Astrocyte of the hippocampus (primary cell): ENCODE measurements at regions not wholly inside any gene's neighbourhood (a gene's known extent, or its start where the extent isn't known, plus 50 kb on each side); places are given as distances from the start of the nearest gene placed in this dataset.
A peak's percentile ranks its signal among the peaks of the same experiment; 100 is the strongest.

Source experiments
- DNase-seq: peaks from one replicate; pipeline ENCODE4 v3.0.0; 2011; ENCODE audit warnings: low read depth, low spot score

DNA sequence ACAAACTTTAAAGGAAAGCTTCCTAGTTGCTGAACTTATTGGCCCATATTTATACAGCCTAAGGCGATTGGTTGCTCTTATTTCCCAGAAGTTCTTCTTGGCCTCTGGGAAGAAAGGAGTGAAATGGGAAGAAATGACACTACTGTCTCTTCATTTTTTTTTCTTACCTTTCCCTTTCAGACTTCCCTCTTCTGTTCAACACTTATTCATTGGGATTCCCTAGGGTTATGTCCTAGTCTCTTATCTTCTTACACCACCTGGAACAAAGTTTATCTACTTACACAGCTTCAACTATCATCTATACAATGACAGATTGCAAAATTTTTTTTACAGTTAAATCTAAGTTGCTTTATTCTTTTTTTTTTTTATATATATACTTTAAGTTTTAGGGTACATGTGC is 68.0 kb downstream of the SNX12 start:
- DNase-seq = no peak

DNA sequence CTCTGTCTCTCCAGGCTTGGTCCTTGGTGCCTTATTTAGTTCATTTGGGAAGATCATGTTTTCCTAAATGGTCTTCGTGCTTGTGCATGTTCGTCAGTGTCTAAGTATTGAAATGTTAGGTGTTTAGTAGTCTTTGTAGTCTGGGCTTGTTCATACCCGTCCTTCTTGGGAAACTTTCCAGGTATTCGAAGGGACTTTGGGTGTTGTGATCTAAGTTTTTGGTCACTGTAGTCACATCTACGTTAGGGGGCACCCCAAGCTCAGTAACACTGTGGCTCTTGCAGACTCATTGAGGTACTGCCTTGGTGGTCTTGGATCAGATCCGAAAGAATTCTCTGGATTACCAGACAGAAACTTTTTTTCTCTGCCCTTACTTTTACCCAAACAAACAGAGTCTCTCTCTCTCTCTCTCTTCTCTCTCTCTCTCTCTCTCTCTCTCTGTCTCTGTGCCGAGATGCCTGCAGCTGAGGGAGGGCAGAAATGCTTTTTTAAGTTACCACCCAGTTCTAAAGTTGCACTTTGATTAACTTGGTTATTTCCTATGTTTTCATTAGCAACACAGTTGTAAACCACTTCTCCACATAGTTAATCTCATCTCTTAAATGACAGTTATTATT is 67.6 kb upstream of the SLC7A3 start:
- peak; percentile 72 for DNase-seq

DNA sequence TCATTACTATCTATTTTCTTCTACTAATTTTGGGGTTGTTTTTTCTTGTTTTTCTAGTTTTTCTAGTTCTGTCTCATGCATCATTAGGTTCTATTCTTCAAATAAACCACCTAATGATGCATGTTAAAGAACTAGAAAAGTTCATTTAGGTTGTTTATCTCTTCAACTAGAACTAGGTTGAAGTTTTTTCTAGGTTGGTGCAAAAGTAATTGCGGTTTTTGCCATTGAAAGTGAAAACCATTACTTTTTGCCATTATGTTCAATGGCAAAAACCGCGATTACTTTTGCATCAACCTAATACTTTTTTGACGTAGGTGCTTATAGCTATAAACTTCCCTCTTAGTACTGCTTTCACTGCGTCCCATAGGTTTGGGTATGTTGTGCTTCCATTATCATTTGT is 64.4 kb upstream of the SLC7A3 start:
- no peak for DNase-seq

DNA sequence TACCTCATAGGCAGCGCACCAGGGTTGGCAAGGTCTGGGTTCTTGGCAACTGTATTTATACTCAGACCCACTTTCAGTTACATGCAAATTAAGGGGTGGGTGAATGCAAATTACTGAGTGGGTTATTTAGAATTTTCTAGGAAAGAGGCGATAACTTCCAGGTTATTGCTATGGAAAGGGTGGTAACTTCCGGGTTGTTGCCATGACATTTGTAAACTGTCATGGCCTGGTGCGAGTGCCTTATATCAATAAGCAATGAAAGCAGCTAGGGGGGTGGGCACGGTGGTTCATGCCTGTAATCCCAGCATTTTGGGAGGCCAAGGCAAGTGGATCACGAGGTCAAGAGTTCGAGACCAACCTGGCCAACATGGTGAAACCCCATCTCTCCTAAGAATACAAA is 57.5 kb upstream of the SLC7A3 start:
- DNase-seq = no peak
